Mucosa of descending colon (tissue), 3 donors: ENCODE measurements at regions not wholly inside any gene's neighbourhood (a gene's known extent, or its start where the extent isn't known, plus 50 kb on each side); places are given as distances from the start of the nearest gene placed in this dataset.

ENCODE experiments used
- ATAC-seq: fragments of 200-7000 bp; cut with Tn5 transposase; one replicate; pipeline ENCODE4 v1.9.1; 2020; ENCODE audit warnings: mild to moderate bottlenecking, moderate library complexity
- DNase-seq, 3 donors: peaks; one replicate each; pipeline ENCODE4 v3.0.0-alpha.2; 2020
- H3K36me3 ChIP-seq: fragments of 200-600 bp; one replicate; pipeline ENCODE4 v1.8.0; 2021; ENCODE audit warnings: low read depth, mild to moderate bottlenecking
- H3K4me1 ChIP-seq: fragments of 200-600 bp; one replicate; pipeline ENCODE4 v1.8.0; 2021; ENCODE audit warnings: low read depth, mild to moderate bottlenecking
- H3K4me3 ChIP-seq: fragments of 200-600 bp; one replicate; pipeline ENCODE4 v1.8.0; 2021; ENCODE audit warnings: mild to moderate bottlenecking
- H3K9me3 ChIP-seq: fragments of 200-600 bp; one replicate; pipeline ENCODE4 v1.8.0; 2021; ENCODE audit warnings: mild to moderate bottlenecking
- CTCF ChIP-seq: fragments of 200-600 bp; IDR thresholded peaks from one replicate; pipeline ENCODE4 v1.8.0; 2022; ENCODE audit warnings: antibody characterized with exemption, mild to moderate bottlenecking
- intact Hi-C, 2 donors: fragments of 100-400 bp; cut with DNase I in 1 of 2; cut with micrococcal nuclease in 1 of 2; formaldehyde crosslinking; loops; one replicate each; pipeline versions ENCODE4 v1.11.0 to v1.11.1; 2022; cut with DNase I, micrococcal nuclease
- donor health status: DM: no; HTN: no; CAD: no; lungs with moderate emphysema.
- donor health status: DM: no; HTN: no; CAD: no.
- donor health status: DM: no; HTN: yes; CAD: no.

GRCh38 chr2:224284134-224284946, 117.6 kb downstream of the FAM124B start:
- DNase-seq, result peak in 1 of 3 donors; percentile 60
- Histone ChIP-seq H3K4me3 (no peak overlapping the region), H3K9me3 (no peaks in the 10 kb centered on the region), H3K4me1 (no peaks in the 10 kb centered on the region), H3K36me3 (no peaks in the 10 kb centered on the region)
- peak; percentile 9 for TF ChIP-seq CTCF
- intact Hi-C loops, result loop anchor here (5.0 to 10.0 kb wide), 2 partner anchors 290 to 292 kb away; no protein-coding TSS in a partner anchor
- peak; percentile 51 for ATAC-seq

DNA sequence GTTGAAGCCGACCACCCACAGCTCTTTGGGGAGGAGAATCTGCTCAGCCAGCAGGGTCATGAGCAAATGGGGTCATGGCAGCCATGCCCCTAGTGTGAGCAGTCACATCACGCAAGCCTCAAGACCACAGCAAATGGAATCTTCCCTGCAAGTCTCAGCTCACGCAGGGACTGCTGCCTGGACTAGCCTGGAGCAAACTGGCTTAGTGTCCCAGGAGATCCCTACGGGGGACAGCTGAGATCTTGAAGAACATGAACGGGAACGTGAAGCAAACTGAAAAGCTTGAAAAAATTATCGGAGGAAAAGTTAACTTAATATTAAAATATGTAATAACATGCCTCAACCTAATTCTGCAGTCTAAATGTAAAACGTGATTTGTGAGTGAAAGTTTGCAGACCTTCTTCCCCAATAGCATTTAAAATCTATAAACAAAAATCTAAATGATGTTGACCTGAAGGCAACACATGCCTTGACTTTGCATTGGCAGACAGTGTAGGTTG, 118.4 kb downstream of the FAM124B start:
- intact Hi-C loops, result loop anchor here (5.0 to 10.0 kb wide), 2 partner anchors 289 to 291 kb away; no protein-coding TSS in a partner anchor
- ATAC-seq, result no peak
- no peak for TF ChIP-seq CTCF

DNA sequence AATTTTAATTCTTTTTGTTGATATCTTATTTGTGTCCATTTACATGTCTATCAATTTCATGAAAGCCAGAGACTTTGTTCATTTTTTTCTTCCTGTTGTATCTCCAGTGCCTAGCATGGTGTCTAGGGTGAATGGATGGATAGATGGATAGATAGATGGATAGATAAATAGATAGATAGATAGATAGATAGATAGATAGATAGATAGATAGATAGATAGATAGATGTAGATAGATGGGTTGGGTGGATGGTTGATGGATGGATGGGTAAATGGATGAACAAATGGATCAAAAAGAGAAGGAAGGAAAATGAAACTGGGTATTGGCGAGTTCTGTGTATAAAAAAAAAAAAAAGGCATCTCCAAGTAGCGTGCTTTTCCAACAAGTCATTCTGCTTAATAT, 120.5 kb downstream of the FAM124B start:
- Histone ChIP-seq H3K4me3 (no peak overlapping the region), H3K4me1 (no peaks in the 10 kb centered on the region), H3K36me3 (no peaks in the 10 kb centered on the region), H3K9me3 (no peaks in the 10 kb centered on the region)
- TF ChIP-seq CTCF, result no peak
- ATAC-seq (no peak), DNase-seq (no peak)
- intact Hi-C loops, result loop anchor here (5.0 to 10.0 kb wide), 2 partner anchors 287 to 289 kb away; no protein-coding TSS in a partner anchor

More for the DNA sequence above, 118.4 kb downstream of the FAM124B start:
- Histone ChIP-seq H3K36me3 (no peaks in the 10 kb centered on the region), H3K9me3 (no peaks in the 10 kb centered on the region), H3K4me1 (no peaks in the 10 kb centered on the region), H3K4me3 (no peak overlapping the region)
- DNase-seq, result no peak

DNA sequence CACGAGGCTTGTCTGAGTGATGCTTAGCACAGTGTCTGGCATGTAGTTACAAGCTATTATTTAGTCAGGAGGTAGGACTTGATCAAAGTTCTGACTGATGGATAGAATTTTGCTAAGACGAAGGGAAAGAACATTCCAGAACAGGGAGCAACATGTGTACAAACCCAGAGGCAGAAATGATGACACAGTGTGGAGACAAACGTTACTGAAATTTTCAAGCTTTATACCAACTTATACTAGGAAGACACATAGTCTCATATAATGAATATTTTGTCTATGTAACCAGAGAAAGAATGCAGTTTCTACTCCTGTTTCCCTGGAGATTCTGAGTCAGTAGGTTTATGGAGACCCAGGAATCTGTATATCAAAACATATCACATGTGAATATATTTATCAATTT, 123.4 kb downstream of the FAM124B start:
- Histone ChIP-seq H3K9me3 (no peaks in the 10 kb centered on the region), H3K36me3 (no peaks in the 10 kb centered on the region), H3K4me3 (no peak overlapping the region), H3K4me1 (no peaks in the 10 kb centered on the region)
- intact Hi-C loops, result no loop called here
- no peak for TF ChIP-seq CTCF
- no peak for DNase-seq
- ATAC-seq, result no peak

DNA sequence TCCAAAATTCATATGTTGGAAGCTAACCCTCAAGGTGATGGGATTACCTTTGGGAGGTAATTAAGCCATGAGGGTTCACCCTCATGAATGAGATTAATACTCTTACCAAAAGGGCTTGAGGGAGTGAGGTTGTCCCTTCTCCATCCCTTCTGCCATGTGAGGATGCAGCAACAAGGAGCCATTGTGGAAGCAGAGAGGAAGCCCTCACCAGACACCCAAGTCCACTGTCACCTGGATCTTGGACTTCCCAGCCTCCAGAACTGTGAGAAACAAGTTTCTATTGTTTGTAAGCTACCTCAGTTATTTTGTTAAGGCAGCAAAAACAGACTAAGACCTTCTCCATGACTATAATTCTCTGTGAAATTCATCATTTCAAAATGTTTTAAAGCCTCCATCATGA, 125.7 kb downstream of the FAM124B start:
- ATAC-seq (no peak), DNase-seq (no peak)
- no peak for TF ChIP-seq CTCF
- intact Hi-C loops, result no loop called here
- Histone ChIP-seq H3K4me3 (no peak overlapping the region), H3K36me3 (no peaks in the 10 kb centered on the region), H3K4me1 (no peaks in the 10 kb centered on the region), H3K9me3 (no peaks in the 10 kb centered on the region)
